Gastrocnemius medialis (tissue), 4 donors: ENCODE measurements at regions not wholly inside any gene's neighbourhood (a gene's known extent, or its start where the extent isn't known, plus 50 kb on each side); places are given as distances from the start of the nearest gene placed in this dataset.
A peak's percentile ranks its signal among the peaks of the same experiment; 100 is the strongest.

Experiments used
- ATAC-seq, 2 donors: fragments of 150-250 bp; one replicate each; pipeline ENCODE4 v1.9.1; 2016
- DNase-seq, 2 donors: peaks; one replicate each; pipeline ENCODE4 v3.0.0-alpha.2; 2019
- H3K27ac ChIP-seq, 4 donors: fragments of 200-600 bp; sonication (generic); 1 replicate in 1 of 4; 2 replicates in 3 of 4; pipeline ENCODE4 v1.5.1; 2016 to 2018; ENCODE audit warnings: mild to moderate bottlenecking in 2 of 4, moderate library complexity in 1 of 4
- H3K27me3 ChIP-seq, 3 donors: fragments of 200-600 bp; sonication (generic) in 2 of 3; 1 replicate in 1 of 3; 2 replicates in 2 of 3; pipeline versions ENCODE4 v1.5.1 to v1.6.0; 2016 to 2019; ENCODE audit warnings: mild to moderate bottlenecking in 1 of 3, moderate library complexity in 1 of 3
- H3K36me3 ChIP-seq, 2 donors: fragments of 200-600 bp; sonication (generic) in 1 of 2; one replicate each; pipeline ENCODE4 v1.5.1; 2017 to 2018
- H3K4me1 ChIP-seq, 2 donors: fragments of 200-600 bp; sonication (generic) in 1 of 2; one replicate each; pipeline ENCODE4 v1.5.1; 2016 to 2017; ENCODE audit warnings: mild to moderate bottlenecking in 2 of 2
- H3K4me3 ChIP-seq, 4 donors: fragments of 200-600 bp; sonication (generic) in 3 of 4; 1 replicate in 1 of 4; 2 replicates in 3 of 4; pipeline ENCODE4 v1.5.1; 2016 to 2019; ENCODE audit warnings: mild to moderate bottlenecking in 2 of 4
- H3K9me3 ChIP-seq, 3 donors: fragments of 200-600 bp; sonication (generic) in 2 of 3; 1 replicate in 1 of 3; 2 replicates in 2 of 3; pipeline ENCODE4 v1.5.1; 2016 to 2019
- POLR2A ChIP-seq, 2 donors: fragments of 450-650 bp; IDR thresholded peaks; one replicate each; pipeline ENCODE4 v1.6.1; 2017; ENCODE audit warnings: antibody characterized with exemption in 2 of 2, mild to moderate bottlenecking in 2 of 2, moderate library complexity in 2 of 2
- in situ Hi-C, 4 donors: fragments of 200-750 bp; cut with MboI; loops; one replicate each; pipeline versions ENCODE4 v1.15.0 to v1.8.0; 2017; ENCODE audit warnings: low sequenced_read_pairs in 4 of 4
- intact Hi-C: fragments of 100-400 bp; cut with DNase I; formaldehyde crosslinking; loops from one replicate; pipeline ENCODE4 v1.15.1; 2023; ENCODE audit warnings: low total_unique reads
- TF ChIP-seq, protein P1 (sequence below), 5 experiments: fragments of 450-650 bp in 3 of 5; fragments of 200-600 bp in 2 of 5; sonication (generic) in 2 of 5; IDR thresholded peaks in 4 of 5; conservative IDR thresholded peaks in 1 of 5; 1 replicate in 4 of 5; 2 replicates in 1 of 5; pipeline ENCODE4 v1.5.1; 2016 to 2019; ENCODE audit warnings: antibody characterized with exemption in 5 of 5, mild to moderate bottlenecking in 3 of 5, moderate library complexity in 3 of 5

DNA sequence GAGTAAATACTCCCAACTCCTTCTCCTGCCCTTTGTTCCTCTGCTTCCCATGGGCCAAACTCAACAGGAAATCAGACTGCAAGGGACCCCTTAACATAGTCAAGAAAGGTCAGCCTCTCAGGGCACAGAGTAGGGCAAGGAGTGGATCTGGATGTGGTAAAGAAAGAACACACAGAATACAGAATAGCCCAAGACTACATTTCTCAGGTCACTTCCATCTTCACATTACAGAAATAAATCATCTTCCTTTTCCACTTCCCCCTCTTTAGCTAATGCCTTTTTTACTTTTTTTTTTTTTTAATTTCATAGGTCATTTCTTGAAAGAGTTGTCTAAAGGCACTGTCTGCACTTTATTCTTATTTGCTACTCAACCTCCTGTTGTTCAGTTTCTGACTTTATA, 558.3 kb downstream of the TNS1 start:
- no peak for ATAC-seq
- Histone ChIP-seq H3K27ac (no peak overlapping the region), H3K4me1 (peaks cover 0 to 4% of the 10 kb centered on the region in 2 donors), H3K36me3 (no peaks in the 10 kb centered on the region), H3K27me3 (no peaks in the 10 kb centered on the region), H3K9me3 (no peaks in the 10 kb centered on the region), H3K4me3 (no peak overlapping the region)
- in situ Hi-C loops (no loop called here), intact Hi-C loops (no loop called here)
- TF ChIP-seq, protein P1, sequence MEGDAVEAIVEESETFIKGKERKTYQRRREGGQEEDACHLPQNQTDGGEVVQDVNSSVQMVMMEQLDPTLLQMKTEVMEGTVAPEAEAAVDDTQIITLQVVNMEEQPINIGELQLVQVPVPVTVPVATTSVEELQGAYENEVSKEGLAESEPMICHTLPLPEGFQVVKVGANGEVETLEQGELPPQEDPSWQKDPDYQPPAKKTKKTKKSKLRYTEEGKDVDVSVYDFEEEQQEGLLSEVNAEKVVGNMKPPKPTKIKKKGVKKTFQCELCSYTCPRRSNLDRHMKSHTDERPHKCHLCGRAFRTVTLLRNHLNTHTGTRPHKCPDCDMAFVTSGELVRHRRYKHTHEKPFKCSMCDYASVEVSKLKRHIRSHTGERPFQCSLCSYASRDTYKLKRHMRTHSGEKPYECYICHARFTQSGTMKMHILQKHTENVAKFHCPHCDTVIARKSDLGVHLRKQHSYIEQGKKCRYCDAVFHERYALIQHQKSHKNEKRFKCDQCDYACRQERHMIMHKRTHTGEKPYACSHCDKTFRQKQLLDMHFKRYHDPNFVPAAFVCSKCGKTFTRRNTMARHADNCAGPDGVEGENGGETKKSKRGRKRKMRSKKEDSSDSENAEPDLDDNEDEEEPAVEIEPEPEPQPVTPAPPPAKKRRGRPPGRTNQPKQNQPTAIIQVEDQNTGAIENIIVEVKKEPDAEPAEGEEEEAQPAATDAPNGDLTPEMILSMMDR (IDR thresholded peaks at IDR 0.05 in 4 of 5, conservative IDR thresholded peaks at IDR 0.05 in 1 of 5): no peak
- no peak for TF ChIP-seq POLR2A (IDR thresholded peaks at IDR 0.05)
- DNase-seq: no peak

DNA sequence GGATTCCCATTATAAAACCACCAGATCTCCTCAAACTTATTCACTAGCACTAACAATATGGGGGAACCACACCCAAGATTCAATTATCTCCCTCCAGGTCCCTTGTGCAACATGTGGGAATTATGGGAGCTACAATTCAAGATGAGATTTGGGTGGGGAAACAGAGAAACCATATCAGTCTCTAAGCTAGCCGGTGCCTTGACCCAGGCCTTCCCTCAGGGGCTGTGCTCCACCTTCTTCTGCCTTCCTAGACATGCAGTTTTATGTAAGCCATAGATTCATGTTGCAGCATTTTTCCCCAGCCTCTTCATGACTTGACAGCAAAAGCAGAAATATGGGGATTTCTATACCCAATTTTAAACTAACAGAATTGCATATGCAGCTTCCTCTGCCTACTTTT, 559.2 kb downstream of the TNS1 start:
- intact Hi-C loops: no loop called here
- no peak for TF ChIP-seq POLR2A (IDR thresholded peaks at IDR 0.05)
- TF ChIP-seq, protein P1 (IDR thresholded peaks at IDR 0.05 in 4 of 5, conservative IDR thresholded peaks at IDR 0.05 in 1 of 5): no peak

DNA sequence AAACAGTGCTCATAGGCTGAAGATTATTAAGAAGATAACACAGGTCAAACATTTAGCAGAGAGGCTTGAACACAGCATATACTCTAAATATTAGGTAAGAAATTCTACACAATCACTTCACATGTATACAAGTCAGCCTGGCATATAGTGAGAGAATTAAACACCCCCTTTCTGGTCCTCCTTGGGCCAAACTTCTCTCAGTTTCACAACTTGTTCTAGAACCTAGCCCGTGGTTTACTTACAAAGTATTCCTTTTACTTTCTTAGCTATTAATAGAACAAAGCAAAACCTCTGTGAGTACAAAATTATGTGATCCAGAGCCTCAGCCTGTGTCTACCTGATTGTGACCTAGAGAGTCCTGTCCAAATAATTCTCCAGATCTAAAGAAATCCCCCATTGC, 562.8 kb downstream of the TNS1 start:
- DNase-seq (no peak), ATAC-seq (peak in 1 of 2 donors; percentile 41)
- in situ Hi-C loops: no loop called here
- Histone ChIP-seq H3K36me3 (no peaks in the 10 kb centered on the region), H3K27me3 (no peaks in the 10 kb centered on the region), H3K9me3 (no peaks in the 10 kb centered on the region), H3K27ac (peak overlapping the region in 2 of 4 donors; percentile 25 to 38), H3K4me1 (peaks cover 19% of the 10 kb centered on the region in 2 donors), H3K4me3 (no peak overlapping the region)
- no peak for TF ChIP-seq POLR2A (IDR thresholded peaks at IDR 0.05)
- TF ChIP-seq, protein P1 (IDR thresholded peaks at IDR 0.05 in 4 of 5, conservative IDR thresholded peaks at IDR 0.05 in 1 of 5): no peak
- intact Hi-C loops: no loop called here

More for the DNA sequence above, 559.2 kb downstream of the TNS1 start:
- Histone ChIP-seq H3K4me3 (no peak overlapping the region), H3K36me3 (no peaks in the 10 kb centered on the region), H3K4me1 (peaks cover 0 to 4% of the 10 kb centered on the region in 2 donors), H3K9me3 (no peaks in the 10 kb centered on the region), H3K27ac (no peak overlapping the region), H3K27me3 (no peaks in the 10 kb centered on the region)
- in situ Hi-C loops: no loop called here
- DNase-seq (no peak), ATAC-seq (no peak)

DNA sequence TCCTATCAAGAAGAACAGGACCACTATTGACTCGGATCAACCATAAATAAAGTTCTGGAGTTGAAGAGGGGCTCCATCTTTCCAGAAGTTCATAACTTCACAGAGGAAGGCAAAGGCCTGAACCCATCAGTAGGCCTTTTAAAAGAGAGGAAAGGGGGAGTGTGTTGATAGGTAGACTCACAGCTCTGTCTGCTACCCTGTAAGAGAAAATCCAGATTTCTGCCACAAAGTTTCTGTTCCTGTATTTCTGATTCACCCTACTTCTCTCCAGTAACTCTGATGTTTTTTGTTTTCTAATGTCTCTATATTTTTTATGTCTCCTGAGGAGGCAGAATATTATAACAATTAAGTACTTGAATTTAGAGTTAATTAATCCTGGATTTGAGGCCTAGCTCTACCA, 564.0 kb downstream of the TNS1 start:
- Histone ChIP-seq H3K27ac (peak overlapping the region in 1 of 4 donors; percentile 65), H3K36me3 (no peaks in the 10 kb centered on the region), H3K4me3 (no peak overlapping the region), H3K4me1 (peaks cover 28% of the 10 kb centered on the region in 2 donors), H3K9me3 (no peaks in the 10 kb centered on the region), H3K27me3 (no peaks in the 10 kb centered on the region)
- in situ Hi-C loops (no loop called here), intact Hi-C loops (no loop called here)
- no peak for DNase-seq
- ATAC-seq: no peak
- TF ChIP-seq POLR2A (IDR thresholded peaks at IDR 0.05): no peak

DNA sequence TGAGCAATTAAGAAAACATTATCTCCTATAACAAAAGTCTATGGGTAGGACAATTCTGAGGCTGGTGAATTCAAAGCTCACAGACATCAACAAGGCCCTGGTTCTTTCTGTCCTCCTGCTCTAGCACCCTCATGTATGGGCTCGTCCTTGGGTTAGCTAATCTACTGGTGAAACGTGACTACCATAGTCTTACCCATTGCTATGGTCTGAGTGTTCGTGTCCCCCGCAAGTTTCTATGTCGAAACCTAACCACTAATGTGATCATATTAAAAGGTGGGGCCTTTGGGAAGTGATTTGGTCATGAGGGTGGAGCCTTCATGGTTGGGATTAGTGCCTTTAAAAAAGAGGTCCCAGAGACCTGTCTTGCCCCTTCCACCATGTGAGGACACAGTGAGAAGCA, 564.7 kb downstream of the TNS1 start:
- no peak for TF ChIP-seq POLR2A (IDR thresholded peaks at IDR 0.05)
- Histone ChIP-seq H3K36me3 (no peaks in the 10 kb centered on the region), H3K27ac (peak overlapping the region in 3 of 4 donors; percentile 44 to 65 (median 45)), H3K4me1 (peaks cover 28 to 33% of the 10 kb centered on the region in 2 donors), H3K27me3 (no peaks in the 10 kb centered on the region), H3K9me3 (no peaks in the 10 kb centered on the region), H3K4me3 (no peak overlapping the region)
- ATAC-seq (no peak), DNase-seq (no peak)
- in situ Hi-C loops: no loop called here
- intact Hi-C loops: no loop called here

DNA sequence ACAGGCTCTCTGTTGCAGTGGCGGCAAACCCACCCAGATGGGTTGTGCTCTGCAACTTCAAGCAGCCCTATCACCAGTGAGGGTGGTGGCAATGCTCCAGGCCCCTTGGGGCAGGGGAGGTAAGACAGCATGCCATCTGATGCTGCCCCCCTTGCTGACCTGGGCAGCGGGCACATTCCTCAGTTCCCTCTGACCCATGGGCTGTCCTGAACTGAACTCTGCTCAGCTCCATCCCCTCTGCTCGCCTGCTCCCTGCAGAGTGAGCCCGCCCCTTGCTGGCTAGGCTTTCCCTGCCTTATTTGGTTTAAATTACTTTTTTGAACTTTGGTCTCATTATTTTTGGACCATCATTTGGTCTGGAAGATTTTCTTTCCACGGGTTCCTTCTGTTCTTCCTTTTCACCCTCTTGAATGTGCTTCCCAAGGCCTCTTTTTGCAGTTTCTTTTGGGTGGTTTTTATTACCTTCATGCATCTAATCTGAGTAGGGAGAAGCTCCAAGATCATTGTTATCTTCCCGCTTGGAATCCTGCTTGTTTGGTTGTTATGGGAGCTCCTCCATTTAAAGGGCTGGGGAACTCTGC, 565.4 kb downstream of the TNS1 start:
- Histone ChIP-seq H3K4me1 (peaks cover 28 to 40% of the 10 kb centered on the region in 2 donors), H3K36me3 (no peaks in the 10 kb centered on the region), H3K9me3 (no peaks in the 10 kb centered on the region), H3K27me3 (no peaks in the 10 kb centered on the region), H3K4me3 (no peak overlapping the region), H3K27ac (peak overlapping the region; percentile 36 to 65 (median 44))
- in situ Hi-C loops (no loop called here), intact Hi-C loops (no loop called here)
- no peak for DNase-seq
- TF ChIP-seq, protein P1 (IDR thresholded peaks at IDR 0.05 in 4 of 5, conservative IDR thresholded peaks at IDR 0.05 in 1 of 5): no peak
- no peak for TF ChIP-seq POLR2A (IDR thresholded peaks at IDR 0.05)
- ATAC-seq: no peak
